ENCODE measurements at regions not wholly inside any gene's neighbourhood (a gene's known extent, or its start where the extent isn't known, plus 50 kb on each side); places are given as distances from the start of the nearest gene placed in this dataset.
"Not testable (repeated sequence)": the region's sequence is repeated elsewhere in the genome, so short reads cannot be mapped to it uniquely, and the experiment has no call there.

DNA sequence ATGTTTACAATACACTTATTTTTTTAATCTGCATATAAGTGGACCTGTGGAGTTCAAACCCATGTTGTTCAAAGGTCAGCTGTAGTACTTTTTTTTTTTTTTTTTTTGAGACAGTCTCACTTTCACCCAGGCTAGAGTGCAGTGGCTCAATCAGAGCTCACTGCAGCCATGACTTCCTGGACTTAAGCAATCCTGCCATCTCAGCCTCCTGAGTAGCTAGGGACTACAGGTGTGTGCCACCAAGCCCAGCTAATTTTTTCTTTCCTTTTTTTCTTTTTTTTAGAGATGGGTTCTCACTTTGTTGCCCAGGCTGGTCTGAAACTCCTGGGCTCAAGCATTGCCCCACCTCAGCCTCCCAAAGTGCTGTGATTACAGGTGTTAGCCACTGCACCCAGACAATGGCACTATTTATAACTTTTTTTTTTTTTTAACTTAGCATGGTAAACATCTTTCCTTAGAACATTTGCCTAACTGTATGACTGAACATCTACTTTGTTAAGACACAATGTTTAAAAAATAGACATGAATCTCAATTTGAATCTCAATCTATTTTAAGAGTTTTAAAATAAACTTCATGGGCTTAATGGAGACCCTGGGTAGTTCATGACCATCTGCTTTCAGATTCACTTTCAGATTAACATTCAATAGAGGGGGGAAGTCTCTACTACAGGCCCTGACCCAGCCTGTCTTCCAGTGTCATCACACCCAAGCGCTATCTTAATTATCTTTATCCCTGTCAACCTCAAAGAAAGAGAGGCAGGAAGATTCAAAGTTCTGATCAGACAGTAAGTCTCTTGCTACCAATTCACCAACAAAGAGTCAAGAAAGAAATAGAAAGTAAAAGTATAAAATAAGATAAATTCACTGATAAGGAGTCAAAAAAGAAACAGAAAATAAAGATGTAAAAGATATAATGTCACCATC is 97.7 kb upstream of the DOCK9 start:
- DNase-seq (ENCODE audit: low read depth in 2 of 2), result no peak

DNA sequence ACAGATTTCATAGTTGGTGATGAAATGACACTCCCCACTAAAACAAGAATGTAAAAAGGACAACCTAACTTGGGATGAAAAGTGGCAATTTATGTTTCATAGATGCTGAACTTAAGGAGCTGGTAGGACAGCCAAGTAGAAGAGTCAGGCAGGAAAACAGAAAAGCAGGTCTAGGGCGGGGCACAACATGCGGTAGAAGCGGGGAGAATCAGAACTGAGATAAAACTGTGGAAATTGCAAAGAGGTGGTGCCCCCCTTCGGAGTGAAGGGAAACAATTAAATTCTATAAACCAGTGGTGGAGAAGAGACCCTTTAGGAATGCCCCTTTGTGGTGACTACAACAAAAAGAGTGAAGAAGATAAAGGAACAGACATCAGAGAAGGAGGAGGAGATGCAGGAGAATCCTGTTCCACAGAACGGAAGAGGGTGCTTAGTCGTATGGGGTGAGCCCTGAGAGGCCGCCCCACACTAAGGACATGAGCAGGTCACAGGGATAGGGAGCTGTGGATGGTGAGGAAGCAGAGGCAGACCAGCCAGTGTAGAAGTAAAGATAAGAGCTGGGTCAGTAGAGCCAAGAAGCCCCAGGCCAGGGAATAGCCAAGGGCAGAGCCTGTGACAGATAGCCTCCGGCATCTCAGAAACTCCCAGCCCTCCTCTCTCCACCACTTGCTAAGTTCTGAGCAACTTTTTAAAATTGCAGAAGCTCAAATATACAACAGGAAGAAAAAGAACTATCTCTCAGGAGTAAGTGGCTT is 100.3 kb upstream of the DOCK9 start:
- no peak for DNase-seq (ENCODE audit: low read depth in 2 of 2)

DNA sequence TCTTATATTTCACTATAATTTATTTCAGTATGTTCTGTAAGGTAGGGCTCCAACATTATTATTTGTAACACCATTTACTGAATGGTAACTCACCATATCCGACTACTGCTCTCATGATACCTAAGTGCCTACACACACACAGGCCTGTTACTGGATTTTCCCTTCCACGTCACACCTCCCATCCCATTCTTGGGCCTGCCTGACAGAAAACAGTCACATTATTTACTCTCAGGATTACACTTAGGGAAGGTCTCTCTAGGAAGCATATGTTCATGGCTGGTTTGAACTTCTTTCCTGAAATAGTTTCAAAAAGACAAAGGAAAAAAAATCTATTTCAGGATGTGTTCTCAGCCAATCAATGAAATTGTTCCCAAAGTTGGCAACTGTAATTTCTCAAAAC is 102.3 kb upstream of the DOCK9 start:
- DNase-seq (ENCODE audit: low read depth in 2 of 2), result no peak

DNA sequence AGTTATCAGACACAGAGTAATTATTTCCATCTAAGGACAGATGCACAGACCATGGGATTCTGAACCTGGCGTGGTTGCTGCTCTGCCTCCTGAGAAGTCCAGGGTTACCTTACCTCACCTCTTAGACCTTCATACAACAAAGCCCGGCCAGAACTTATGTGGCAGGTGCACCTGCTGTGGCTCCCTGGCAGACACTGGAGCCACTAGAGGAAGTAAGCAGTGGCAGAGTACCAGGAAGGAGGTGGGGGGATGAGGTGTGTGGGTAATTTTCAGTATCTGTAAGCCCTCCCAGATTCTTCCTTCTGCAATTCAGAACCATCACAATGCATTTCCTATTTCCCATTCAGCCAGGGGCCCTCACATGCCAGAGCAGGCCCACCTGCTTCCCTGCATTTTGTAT is 106.1 kb upstream of the DOCK9 start:
- DNase-seq (ENCODE audit: low read depth in 2 of 2), result no peak

DNA sequence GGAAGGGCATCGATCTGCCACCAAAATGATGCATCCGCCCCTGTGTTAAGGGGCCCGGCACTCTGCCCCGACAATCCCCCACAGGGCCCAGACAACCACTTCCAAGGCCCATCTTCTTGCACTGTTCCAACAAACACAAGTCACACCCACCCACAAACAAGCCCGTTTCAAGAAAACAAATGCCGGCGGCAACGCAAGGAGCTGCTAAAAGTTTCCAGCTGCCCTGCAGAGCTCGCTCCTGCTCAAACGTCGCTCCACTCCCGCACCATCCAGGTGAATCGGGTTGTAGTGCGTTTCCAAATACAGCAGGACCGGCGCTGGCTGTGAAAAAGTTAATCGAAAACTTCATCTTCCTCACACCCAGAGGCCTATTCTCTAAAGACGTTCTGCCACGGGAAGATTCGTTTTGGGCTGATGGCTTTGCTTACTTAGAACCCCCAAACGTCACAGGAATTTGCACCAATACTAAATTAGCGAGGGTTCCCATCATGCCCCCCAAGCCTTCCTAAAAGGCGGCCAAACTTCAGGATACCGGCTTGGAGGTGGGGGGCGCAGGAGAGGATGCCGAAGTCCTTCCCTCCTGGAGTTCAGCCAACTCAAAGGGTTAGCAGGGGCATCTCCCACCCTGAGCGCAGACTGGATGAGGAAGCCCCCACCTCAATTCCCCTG is 107.4 kb upstream of the DOCK9 start:
- DNase-seq (ENCODE audit: low read depth in 2 of 2), result no peak

DNA sequence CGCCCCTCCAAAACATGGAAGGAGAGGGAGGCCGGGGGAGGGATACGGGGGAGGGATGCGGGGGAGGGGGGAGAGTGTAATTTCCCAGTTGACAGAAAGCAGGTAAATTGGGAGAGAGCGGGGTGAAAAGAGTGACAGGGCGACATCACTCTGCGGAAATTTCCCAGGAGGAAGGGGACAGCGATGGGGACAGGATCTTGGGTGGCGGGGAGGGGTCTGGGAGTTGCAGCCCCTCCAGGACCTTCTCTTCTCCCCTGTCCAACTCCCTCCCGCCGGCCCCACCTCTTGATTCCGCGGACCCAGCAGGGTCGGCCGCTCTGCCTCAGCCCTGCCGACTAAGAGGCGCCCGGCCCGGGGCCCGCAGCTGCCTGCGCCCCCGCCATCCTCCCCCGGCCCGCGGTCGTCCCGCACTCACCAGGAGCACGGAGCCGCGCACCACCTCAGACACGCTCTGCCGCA is 108.0 kb upstream of the DOCK9 start:
- no peak for DNase-seq (ENCODE audit: low read depth in 2 of 2)

DNA sequence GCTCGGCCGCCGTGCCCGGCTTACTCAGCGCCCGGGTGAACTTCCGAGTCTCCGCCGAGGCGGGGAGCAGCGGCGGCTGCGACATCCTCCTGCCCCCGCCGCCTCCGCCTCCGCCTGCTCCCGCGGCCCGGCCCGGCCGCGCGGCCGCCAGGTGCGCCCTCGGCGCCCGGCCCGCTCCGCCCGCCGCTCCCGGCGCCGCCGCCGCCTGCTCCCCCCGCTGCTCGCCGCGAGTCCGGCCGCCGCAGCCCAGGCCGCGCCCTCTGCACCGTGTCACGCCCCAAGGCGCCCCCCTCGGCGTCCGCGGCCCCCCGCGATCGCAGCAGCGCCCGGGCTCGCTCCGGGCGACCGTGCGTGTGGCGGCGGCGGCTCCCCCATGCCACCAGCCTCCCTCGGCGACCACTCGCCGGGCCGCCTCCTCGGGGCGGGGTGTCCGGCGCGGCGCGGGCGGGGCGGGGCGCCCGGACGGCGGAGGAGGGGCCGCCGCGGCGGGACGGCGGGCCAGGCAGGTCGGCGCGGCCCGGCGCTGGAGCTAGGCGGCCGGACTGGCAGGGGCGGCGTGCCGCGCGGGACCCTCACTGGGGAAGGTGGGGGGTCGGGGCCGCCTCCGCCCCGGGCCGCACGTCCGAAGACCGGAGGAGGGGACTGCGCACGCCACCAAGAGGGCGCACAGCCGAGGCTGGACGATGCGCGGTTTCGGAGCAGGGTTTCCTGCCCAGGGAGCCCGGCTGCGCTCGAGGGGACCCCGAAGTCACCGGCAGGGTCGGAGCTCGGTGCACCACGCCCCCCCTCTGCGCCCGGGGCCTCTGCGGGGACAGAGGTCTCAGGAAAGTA is 108.6 kb upstream of the DOCK9 start:
- DNase-seq (ENCODE audit: low read depth in 2 of 2), result peak; percentile 34 to 49

DNA sequence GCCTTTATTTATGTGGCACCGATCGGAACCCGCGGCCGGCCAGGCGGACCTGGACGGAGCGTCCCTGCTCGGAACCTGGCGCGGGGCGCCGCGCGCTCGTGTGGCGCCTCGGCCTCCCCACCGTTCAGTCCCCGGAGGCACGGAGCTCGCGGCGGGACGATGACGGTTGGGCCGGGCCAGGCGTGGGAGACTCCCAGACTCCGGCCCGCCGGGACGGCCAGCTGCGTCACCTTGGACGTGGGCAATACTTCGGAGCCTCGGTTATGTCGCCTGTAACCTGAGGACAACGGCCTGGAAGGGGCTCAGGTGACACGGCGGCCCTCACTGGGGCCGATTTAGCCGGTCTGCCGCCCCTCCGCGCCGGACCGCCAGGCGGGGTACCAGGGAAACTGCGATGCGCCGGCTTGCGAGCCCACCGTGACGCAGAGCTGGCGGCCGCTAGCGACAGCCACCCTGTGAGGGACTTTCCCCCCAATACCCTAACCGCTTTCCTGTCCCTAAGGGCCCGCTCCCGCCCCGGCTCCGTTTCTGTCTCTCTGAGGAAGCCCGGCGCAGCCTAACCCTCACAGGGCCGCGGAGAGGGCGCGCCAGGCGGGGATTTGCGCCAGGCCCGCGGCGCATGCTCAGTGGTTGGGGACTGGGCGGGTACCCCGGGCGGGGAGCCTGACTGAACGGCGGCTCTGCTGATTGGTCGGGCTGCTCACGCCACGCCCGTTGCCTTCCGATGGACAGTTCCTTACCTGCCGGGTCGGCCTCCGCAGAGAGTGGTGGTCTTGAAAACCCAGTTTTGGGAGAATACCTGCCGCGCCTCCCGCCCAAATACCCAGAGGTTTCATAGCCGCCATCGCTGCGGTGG is 109.5 kb upstream of the DOCK9 start:
- DNase-seq (ENCODE audit: low read depth in 2 of 2), result peak; percentile 80 to 86

DNA sequence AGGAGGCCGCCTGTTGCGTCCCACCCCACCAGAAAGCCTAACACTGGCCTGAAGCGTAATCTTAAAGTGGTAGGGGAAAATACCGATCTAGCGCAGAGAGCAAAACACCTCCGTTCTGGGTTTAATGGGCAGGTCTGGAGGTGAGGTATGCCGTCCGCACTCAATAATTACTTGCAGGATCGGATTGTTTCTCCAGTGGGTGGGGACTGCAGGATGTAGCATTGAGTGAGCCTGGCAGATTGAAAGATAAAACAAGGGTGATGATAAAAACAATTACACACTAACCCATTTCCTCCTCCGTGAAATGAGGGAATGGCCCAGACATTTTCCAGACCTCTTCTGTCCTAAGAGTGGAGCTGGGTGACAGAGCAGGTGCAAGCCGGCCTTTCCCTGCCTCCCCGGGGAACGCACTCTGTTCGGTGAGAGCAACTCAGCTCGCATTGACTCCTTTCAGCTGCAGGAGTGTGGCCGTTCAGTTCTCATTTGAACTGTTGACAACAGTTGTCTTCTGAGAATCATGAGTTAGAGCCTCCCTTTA is 110.2 kb upstream of the DOCK9 start:
- DNase-seq (ENCODE audit: low read depth in 2 of 2), result no peak

DNA sequence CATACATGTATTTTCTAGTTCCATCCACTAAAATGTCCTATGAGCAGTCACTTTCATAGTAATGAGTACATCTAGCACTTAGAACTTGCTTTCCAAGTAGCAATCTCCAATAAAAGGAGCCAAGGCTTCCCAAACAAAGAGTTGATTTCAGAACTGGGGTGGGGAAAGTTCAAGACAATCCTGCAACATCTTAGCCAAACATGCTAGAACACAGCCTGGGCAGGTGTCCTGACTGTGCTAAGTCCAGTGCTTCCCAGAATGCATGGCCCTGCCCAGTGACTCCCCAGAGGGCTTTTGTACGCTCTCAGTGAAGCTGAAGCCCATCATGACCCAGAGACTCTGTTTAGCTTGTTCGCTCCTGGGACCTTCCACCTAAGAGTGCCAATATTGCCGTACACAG is 106.7 kb upstream of the UBAC2 start:
- DNase-seq (ENCODE audit: low read depth in 2 of 2), result no peak

DNA sequence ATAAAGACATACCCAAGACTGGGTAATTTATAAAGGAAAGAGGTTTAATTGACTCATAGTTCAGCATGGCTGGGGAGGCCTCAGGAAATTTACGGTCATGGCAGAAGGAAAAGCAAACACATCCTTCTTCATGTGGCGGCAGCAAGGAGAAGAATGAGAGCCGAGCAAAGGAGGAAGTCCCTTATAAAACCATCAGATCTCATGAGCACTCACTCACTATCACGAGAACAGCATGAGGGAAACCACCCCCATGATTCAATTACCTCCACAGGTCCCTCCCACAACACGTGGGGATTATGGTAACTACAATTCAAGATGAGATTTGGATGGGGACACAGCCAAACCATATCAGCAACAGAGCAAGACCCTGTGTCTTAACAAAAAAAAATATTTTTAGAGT is 98.8 kb upstream of the UBAC2 start:
- not testable (repeated sequence) for DNase-seq (ENCODE audit: low read depth in 2 of 2)

DNA sequence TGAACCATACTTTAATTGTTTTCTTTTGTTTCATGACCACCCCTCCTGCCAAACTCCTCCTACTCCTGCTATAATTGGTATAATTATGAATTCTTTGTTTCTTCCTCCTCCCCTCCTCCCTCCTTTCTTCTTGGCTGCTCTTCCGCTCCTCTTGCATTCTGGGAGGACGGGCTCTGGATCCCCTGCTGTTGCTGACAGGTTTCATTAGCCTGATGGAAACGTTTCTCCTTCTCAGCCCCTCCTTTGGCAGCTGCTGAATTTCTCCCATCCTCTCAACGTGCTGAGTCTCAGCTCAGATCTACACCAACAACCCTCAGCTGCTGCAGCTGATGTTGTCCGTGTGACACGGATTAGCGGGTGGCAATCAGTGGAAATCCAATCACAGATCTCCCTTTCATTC is 97.1 kb upstream of the UBAC2 start:
- DNase-seq (ENCODE audit: low read depth in 2 of 2), result no peak

DNA sequence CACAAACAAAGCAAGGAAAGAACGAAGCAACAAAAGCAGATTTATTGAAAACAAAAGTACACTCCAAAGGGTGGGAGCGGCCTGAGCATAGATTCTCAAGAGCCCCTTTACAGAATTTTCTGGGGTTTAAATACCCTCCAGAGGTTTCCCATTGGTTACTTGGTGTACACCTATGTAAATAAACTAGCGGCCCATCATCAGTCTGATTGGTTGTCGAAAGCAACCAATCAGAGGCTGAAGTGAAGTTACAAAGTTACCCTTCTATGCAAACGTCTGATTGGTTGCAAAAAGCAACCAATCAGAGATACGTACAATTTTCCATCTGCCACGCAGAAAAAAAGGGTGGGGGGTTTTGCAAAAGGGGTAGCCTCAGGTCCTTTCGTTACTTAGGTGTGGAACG is 96.3 kb upstream of the UBAC2 start:
- DNase-seq (ENCODE audit: low read depth in 2 of 2), result no peak

DNA sequence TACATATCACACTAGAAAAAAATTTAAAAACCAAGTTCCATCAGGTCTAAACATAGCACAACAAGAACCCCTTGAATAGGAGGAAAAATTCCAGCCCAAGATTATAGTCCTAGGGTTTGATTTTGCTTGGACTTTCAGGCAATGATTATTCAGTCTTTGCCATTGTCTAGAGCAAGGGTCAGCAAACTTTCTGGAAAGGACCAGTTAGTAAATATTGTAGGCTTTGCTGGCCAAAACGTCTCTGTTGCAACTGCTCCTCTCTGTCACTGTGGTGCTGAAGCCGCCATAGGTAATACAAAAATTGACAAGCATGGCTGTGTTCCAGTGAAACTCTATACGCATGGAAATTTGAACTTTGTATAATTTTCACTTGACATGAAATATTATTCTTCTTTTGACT is 95.5 kb upstream of the UBAC2 start:
- DNase-seq (ENCODE audit: low read depth in 2 of 2), result no peak

DNA sequence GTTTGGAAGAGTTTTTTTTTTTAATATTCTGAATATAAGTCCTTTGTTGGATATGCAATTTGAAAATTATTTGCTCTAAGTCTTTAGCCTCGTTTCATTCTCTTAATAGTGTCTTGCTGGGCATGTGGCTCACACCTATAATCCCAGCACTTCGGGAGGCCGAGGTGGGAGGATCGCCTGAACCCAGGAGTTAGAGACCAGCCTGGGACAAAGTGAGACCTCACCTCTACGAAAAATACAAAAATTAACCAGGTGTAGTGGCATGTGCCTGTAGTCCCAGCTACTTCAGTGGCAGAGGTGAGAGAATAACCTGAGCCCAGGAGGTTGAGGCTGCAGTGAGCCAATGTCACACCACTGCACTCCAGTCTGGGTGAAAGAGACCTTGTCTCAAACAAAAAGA is 87.3 kb upstream of the UBAC2 start:
- DNase-seq (ENCODE audit: low read depth in 2 of 2), result no peak

DNA sequence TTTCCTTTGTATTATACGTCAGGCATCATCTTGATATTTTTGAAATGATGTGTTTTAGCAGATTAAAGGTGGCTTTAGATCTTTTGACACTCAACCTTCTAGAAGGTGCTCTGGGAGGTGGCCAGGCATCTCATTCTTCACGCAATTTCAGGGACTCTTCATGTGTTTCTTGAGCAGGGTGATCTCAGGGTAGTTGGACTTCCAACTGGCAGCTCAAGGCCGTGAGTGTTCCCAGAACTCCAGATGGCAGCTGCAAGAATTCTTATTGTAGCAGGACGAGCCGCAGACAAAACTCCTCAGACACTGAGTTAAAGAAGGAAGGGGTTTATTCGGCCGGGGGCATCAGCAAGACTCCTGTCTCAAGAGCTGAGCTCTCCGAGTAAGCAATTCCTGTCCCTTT is 82.5 kb upstream of the UBAC2 start:
- DNase-seq (ENCODE audit: low read depth in 2 of 2), result no peak

DNA sequence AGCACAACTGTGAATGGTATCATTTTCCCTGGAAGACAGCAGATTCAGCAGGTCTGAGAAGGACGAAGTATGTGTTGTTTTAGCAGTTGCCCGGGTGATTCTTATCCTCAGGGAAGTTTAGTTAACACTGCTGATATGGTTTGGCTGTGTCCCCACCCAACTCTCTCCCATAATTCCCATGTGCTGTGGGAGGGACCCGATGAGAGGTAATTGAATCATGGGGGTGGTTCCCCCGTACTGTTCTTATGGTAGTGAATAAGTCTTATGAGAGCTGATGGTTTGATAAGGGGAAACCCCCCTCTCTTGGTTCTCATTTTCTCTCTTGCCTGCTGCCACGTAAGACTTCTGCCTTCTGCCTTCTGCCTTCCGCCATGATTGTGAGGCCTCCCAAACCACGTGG is 81.0 kb upstream of the UBAC2 start:
- DNase-seq (ENCODE audit: low read depth in 2 of 2), result no peak

DNA sequence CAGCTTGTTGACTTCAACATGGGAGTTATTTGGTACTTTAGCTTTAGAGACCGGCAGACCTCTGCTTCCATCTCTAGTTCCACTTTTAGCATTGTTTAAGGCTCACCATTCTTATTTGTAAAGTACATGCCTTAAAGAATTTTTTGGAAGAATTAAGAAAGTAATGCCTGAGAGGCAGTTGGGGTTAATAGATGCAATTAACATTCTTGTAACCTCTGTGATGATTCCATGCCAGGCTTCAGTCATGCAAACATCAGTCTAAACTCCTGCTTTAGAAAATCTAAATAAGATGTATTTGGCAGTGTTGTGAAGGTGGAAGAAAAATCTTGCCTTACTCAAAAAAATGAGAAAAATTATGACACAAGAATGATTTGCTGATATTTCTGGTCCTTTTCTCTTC is 79.9 kb upstream of the UBAC2 start:
- no peak for DNase-seq (ENCODE audit: low read depth in 2 of 2)

DNA sequence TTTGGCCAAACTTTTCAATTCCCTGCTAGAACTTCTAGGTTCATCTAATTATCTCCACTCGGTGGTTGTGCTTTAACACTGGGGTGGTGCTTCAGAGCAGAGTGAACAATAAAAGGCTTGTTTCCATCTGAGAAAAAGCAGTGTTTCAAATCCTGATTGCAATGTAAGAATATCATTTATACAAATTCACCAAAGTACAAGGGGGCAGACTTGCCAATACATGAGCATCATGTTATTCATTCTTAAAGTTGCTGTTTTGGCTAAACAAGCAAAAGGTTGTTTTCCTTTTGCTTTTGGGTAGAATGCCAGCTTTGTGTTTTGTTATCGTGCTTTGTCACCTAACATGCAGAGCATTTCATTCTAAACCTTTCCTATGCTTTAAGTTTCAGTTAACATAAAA is 78.5 kb upstream of the UBAC2 start:
- no peak for DNase-seq (ENCODE audit: low read depth in 2 of 2)
